ENCODE measurements at regions not wholly inside any gene's neighbourhood (a gene's known extent, or its start where the extent isn't known, plus 50 kb on each side); places are given as distances from the start of the nearest gene placed in this dataset.

- Mint-ChIP-seq H3K27ac (no peak overlapping the region), H3K4me3 (no peak overlapping the region), H3K4me1 (peaks cover 13% of the 10 kb centered on the region), H3K27me3 (ENCODE audit: low read depth) (no peaks in the 10 kb centered on the region), H3K36me3 (no peaks in the 10 kb centered on the region), H3K9me3 (no peaks in the 10 kb centered on the region)
- no peak for TF ChIP-seq CTCF (IDR thresholded peaks at IDR 0.05; ENCODE audit: unreplicated experiment)
- DNase-seq (ENCODE audit: low spot score in 2 of 2, unreplicated experiment in 2 of 2) = no peak
Observed at GRCh38 chr1:239590556-239590955, 204.2 kb downstream of the CHRM3 start.

- Mint-ChIP-seq H3K9me3 (no peaks in the 10 kb centered on the region), H3K4me3 (no peak overlapping the region), H3K4me1 (peaks cover 13% of the 10 kb centered on the region), H3K27me3 (ENCODE audit: low read depth) (no peaks in the 10 kb centered on the region), H3K36me3 (no peaks in the 10 kb centered on the region), H3K27ac (no peak overlapping the region)
- TF ChIP-seq CTCF (IDR thresholded peaks at IDR 0.05; ENCODE audit: unreplicated experiment) = no peak
- DNase-seq (ENCODE audit: low spot score in 2 of 2, unreplicated experiment in 2 of 2) = no peak
Observed at GRCh38 chr1:239593527-239593926, 207.2 kb downstream of the CHRM3 start.

- DNase-seq (ENCODE audit: low spot score in 2 of 2, unreplicated experiment in 2 of 2) = no peak
- Mint-ChIP-seq H3K36me3 (no peaks in the 10 kb centered on the region), H3K9me3 (peaks cover 10% of the 10 kb centered on the region), H3K4me3 (no peak overlapping the region), H3K4me1 (peaks cover 2% of the 10 kb centered on the region), H3K27ac (no peak overlapping the region), H3K27me3 (ENCODE audit: low read depth) (no peaks in the 10 kb centered on the region)
- TF ChIP-seq CTCF (IDR thresholded peaks at IDR 0.05; ENCODE audit: unreplicated experiment) = no peak
Observed at GRCh38 chr1:239600588-239600987, 214.2 kb downstream of the CHRM3 start.

- Mint-ChIP-seq H3K27me3 (ENCODE audit: low read depth) (no peaks in the 10 kb centered on the region), H3K36me3 (no peaks in the 10 kb centered on the region), H3K4me3 (no peak overlapping the region), H3K4me1 (peaks cover 2% of the 10 kb centered on the region), H3K27ac (no peak overlapping the region), H3K9me3 (peaks cover 10% of the 10 kb centered on the region)
- no peak for DNase-seq (ENCODE audit: low spot score in 2 of 2, unreplicated experiment in 2 of 2)
- no peak for TF ChIP-seq CTCF (IDR thresholded peaks at IDR 0.05; ENCODE audit: unreplicated experiment)
Observed at GRCh38 chr1:239601108-239601507, 214.7 kb downstream of the CHRM3 start.

GRCh38 chr1:239603530-239603929 is 217.2 kb downstream of the CHRM3 start:
- Mint-ChIP-seq H3K4me3 (no peak overlapping the region), H3K27me3 (ENCODE audit: low read depth) (no peaks in the 10 kb centered on the region), H3K9me3 (peaks cover 10% of the 10 kb centered on the region), H3K27ac (no peak overlapping the region), H3K36me3 (no peaks in the 10 kb centered on the region), H3K4me1 (no peaks in the 10 kb centered on the region)
- DNase-seq (ENCODE audit: low spot score in 2 of 2, unreplicated experiment in 2 of 2) = no peak
- TF ChIP-seq CTCF (IDR thresholded peaks at IDR 0.05; ENCODE audit: unreplicated experiment) = no peak

- peaks cover 6% of the 10 kb centered on the region for H3K9me3 Mint-ChIP-seq
- TF ChIP-seq CTCF (IDR thresholded peaks at IDR 0.05; ENCODE audit: unreplicated experiment) = no peak
- no peaks in the 10 kb centered on the region for H3K4me1 Mint-ChIP-seq
- no peaks in the 10 kb centered on the region for H3K27me3 Mint-ChIP-seq (ENCODE audit: low read depth)
- H3K27ac Mint-ChIP-seq = no peak overlapping the region
- no peak for DNase-seq (ENCODE audit: low spot score in 2 of 2, unreplicated experiment in 2 of 2)
- H3K36me3 Mint-ChIP-seq = no peaks in the 10 kb centered on the region
- H3K4me3 Mint-ChIP-seq = no peak overlapping the region
Observed at GRCh38 chr1:239606850-239607400, 220.6 kb downstream of the CHRM3 start.

Measured in mesothelial cell of epicardium (in vitro differentiated cells).